ENCODE measurements at regions not wholly inside any gene's neighbourhood (a gene's known extent, or its start where the extent isn't known, plus 50 kb on each side); places are given as distances from the start of the nearest gene placed in this dataset.

DNA sequence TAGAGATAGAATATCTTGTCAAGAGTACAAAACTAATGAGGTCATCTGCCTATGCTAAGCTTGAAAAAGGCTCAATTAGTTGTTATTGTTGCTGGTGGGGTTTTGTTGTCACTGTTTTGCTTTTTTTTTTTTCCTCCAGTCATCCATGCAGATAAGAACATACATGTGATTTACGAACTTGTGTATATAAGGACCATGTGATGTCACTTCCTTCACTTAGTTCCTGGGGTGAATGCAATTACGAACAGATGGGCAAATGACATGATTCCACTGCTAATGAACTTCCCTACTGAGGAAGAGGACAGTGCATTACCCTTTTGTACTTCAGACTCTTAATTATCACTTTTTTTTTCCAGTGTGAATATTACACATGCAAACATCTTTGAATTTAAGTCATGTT lies 1175.3 kb upstream of the GJE1 start:
- H3K27ac ChIP-seq (ENCODE audit: low read depth, low read length), result no peak overlapping the region
- H3K27me3 Mint-ChIP-seq (ENCODE audit: low read depth, unreplicated experiment), result no peaks in the 10 kb centered on the region
- no peaks in the 10 kb centered on the region for H3K36me3 Mint-ChIP-seq (ENCODE audit: low read depth, unreplicated experiment)
- TF ChIP-seq, protein P1, sequence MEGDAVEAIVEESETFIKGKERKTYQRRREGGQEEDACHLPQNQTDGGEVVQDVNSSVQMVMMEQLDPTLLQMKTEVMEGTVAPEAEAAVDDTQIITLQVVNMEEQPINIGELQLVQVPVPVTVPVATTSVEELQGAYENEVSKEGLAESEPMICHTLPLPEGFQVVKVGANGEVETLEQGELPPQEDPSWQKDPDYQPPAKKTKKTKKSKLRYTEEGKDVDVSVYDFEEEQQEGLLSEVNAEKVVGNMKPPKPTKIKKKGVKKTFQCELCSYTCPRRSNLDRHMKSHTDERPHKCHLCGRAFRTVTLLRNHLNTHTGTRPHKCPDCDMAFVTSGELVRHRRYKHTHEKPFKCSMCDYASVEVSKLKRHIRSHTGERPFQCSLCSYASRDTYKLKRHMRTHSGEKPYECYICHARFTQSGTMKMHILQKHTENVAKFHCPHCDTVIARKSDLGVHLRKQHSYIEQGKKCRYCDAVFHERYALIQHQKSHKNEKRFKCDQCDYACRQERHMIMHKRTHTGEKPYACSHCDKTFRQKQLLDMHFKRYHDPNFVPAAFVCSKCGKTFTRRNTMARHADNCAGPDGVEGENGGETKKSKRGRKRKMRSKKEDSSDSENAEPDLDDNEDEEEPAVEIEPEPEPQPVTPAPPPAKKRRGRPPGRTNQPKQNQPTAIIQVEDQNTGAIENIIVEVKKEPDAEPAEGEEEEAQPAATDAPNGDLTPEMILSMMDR (IDR thresholded peaks at IDR 0.05; ENCODE audit: insufficient read depth, low read depth, low read length), result no peak
- TF ChIP-seq EZH2 (IDR thresholded peaks at IDR 0.05; ENCODE audit: insufficient read depth, low read length), result no peak
- no peaks in the 10 kb centered on the region for H3K27me3 ChIP-seq (ENCODE audit: insufficient read depth, low read length)
- no peak overlapping the region for H3K4me3 Mint-ChIP-seq (ENCODE audit: unreplicated experiment)
- no peaks in the 10 kb centered on the region for H4K20me1 ChIP-seq (ENCODE audit: insufficient read depth, low read length)
- no peaks in the 10 kb centered on the region for H3K4me1 Mint-ChIP-seq (ENCODE audit: low read depth, unreplicated experiment)
- H3K9ac ChIP-seq (ENCODE audit: low read length), result no peak overlapping the region
- H3K79me2 ChIP-seq (ENCODE audit: insufficient read depth, low read length), result no peaks in the 10 kb centered on the region
- DNase-seq (ENCODE audit: low read depth) (no peak), FAIRE-seq (peak; percentile 5)
- peak overlapping the region; percentile 4 for H2AFZ ChIP-seq (ENCODE audit: low read depth, low read length)
- H3K4me3 ChIP-seq (ENCODE audit: insufficient read depth, low read depth, low read length), result no peak overlapping the region
- H3K36me3 ChIP-seq (ENCODE audit: insufficient read depth, low read length), result no peaks in the 10 kb centered on the region
- H3K27ac Mint-ChIP-seq (ENCODE audit: unreplicated experiment), result no peak overlapping the region
- no peaks in the 10 kb centered on the region for H3K9me3 ChIP-seq (ENCODE audit: insufficient read depth, low read depth, low read length)
- H3K4me2 ChIP-seq (ENCODE audit: low read length), result no peak overlapping the region
- H3K4me1 ChIP-seq (ENCODE audit: insufficient read depth, low read length), result no peaks in the 10 kb centered on the region
- H3K9me3 Mint-ChIP-seq (ENCODE audit: unreplicated experiment), result no peaks in the 10 kb centered on the region

DNA sequence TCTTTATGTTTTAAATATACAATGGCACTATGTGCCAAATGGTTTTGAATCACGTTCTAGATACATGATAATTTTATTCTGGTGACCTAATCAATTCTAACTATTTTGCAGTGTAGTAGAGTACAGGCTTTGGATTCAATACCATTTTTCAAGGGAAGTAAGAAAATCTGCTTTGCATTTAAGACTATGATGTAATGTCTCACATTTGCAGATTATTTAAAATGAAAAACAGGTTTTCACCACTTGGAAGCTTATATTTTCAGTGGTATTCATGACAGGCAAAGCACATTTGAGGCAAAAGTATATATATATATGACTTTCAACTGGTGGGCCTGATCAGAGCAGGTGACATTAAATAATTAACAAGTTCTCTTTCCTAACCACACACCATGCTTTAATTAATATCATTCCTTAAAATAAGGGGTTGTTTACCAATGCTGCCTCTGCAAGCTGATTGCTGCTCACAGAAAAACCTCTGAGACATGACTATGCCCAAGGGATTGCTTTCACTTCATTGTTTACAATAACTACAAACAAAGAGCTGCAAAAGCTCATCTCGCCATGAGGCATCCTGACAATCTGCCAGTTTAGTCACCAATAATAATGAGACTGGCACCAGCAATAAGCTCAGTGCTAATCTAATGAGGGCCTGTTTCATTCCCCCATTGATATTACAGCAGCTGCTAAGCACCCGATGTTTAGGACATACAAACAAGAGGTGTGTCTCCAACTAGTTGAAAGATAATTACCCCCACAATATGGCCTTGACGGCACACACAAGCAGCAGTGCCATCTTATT lies 1176.0 kb upstream of the GJE1 start:
- Histone ChIP-seq H3K27me3 (ENCODE audit: insufficient read depth, low read length) (no peaks in the 10 kb centered on the region), H3K9me3 (ENCODE audit: insufficient read depth, low read depth, low read length) (no peaks in the 10 kb centered on the region), H4K20me1 (ENCODE audit: insufficient read depth, low read length) (no peaks in the 10 kb centered on the region), H3K4me1 (ENCODE audit: insufficient read depth, low read length) (no peaks in the 10 kb centered on the region), H3K36me3 (ENCODE audit: insufficient read depth, low read length) (no peaks in the 10 kb centered on the region), H3K79me2 (ENCODE audit: insufficient read depth, low read length) (no peaks in the 10 kb centered on the region), H3K4me2 (ENCODE audit: low read length) (no peak overlapping the region), H3K9ac (ENCODE audit: low read length) (no peak overlapping the region), H2AFZ (ENCODE audit: low read depth, low read length) (peak overlapping the region; percentile 4), H3K4me3 (ENCODE audit: insufficient read depth, low read depth, low read length) (no peak overlapping the region), H3K27ac (ENCODE audit: low read depth, low read length) (no peak overlapping the region)
- DNase-seq (ENCODE audit: low read depth) (no peak), FAIRE-seq (no peak)
- H3K9me3 Mint-ChIP-seq (ENCODE audit: unreplicated experiment), result no peaks in the 10 kb centered on the region
- H3K36me3 Mint-ChIP-seq (ENCODE audit: low read depth, unreplicated experiment), result no peaks in the 10 kb centered on the region
- no peak for TF ChIP-seq EZH2 (IDR thresholded peaks at IDR 0.05; ENCODE audit: insufficient read depth, low read length)
- TF ChIP-seq, protein P1 (IDR thresholded peaks at IDR 0.05; ENCODE audit: insufficient read depth, low read depth, low read length), result no peak
- no peaks in the 10 kb centered on the region for H3K27me3 Mint-ChIP-seq (ENCODE audit: low read depth, unreplicated experiment)
- H3K4me3 Mint-ChIP-seq (ENCODE audit: unreplicated experiment), result no peak overlapping the region
- H3K4me1 Mint-ChIP-seq (ENCODE audit: low read depth, unreplicated experiment), result no peaks in the 10 kb centered on the region
- H3K27ac Mint-ChIP-seq (ENCODE audit: unreplicated experiment), result no peak overlapping the region

DNA sequence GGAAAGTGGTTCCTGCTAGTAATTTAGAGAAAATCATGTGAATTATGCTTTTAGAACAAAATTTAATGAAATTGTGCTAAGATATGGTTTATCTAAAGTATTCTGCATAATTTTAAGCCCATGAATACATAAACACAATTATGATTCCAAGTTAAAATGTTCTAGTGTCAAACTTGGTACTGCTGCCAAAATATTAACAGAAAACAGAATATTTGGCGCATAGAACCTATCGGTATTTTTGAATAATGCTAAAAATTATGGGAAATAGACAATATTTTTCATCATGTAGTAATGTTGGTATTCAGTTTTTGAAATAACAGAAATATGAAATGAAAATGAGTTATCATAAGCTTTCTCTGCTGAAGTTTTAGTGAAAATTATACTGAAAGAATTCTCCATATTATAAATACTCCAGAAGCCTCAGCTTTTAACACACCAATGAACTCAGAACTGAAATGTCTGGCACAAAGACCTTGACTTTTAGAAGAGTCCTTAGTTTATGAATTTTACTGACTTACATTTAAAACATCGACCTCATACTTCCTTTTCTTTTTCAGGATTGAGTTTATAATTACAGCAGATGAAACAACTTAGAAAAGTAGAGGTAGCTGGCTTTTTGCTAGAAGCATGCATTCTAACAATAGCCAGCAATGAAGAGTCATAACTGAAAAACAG lies 1192.3 kb upstream of the GJE1 start:
- Histone ChIP-seq H3K4me1 (ENCODE audit: insufficient read depth, low read length) (no peaks in the 10 kb centered on the region), H3K9me3 (ENCODE audit: insufficient read depth, low read depth, low read length) (peaks cover 9% of the 10 kb centered on the region), H4K20me1 (ENCODE audit: insufficient read depth, low read length) (no peaks in the 10 kb centered on the region), H3K9ac (ENCODE audit: low read length) (no peak overlapping the region), H3K4me3 (ENCODE audit: insufficient read depth, low read depth, low read length) (no peak overlapping the region), H3K4me2 (ENCODE audit: low read length) (no peak overlapping the region), H2AFZ (ENCODE audit: low read depth, low read length) (no peak overlapping the region), H3K27ac (ENCODE audit: low read depth, low read length) (no peak overlapping the region), H3K79me2 (ENCODE audit: insufficient read depth, low read length) (no peaks in the 10 kb centered on the region), H3K27me3 (ENCODE audit: insufficient read depth, low read length) (no peaks in the 10 kb centered on the region), H3K36me3 (ENCODE audit: insufficient read depth, low read length) (no peaks in the 10 kb centered on the region)
- H3K4me3 Mint-ChIP-seq (ENCODE audit: unreplicated experiment), result no peak overlapping the region
- FAIRE-seq, result peak; percentile 37
- H3K4me1 Mint-ChIP-seq (ENCODE audit: low read depth, unreplicated experiment), result no peaks in the 10 kb centered on the region
- DNase-seq (ENCODE audit: low read depth), result no peak
- H3K36me3 Mint-ChIP-seq (ENCODE audit: low read depth, unreplicated experiment), result no peaks in the 10 kb centered on the region
- H3K27ac Mint-ChIP-seq (ENCODE audit: unreplicated experiment), result no peak overlapping the region
- H3K27me3 Mint-ChIP-seq (ENCODE audit: low read depth, unreplicated experiment), result no peaks in the 10 kb centered on the region
- H3K9me3 Mint-ChIP-seq (ENCODE audit: unreplicated experiment), result peaks cover 7% of the 10 kb centered on the region
- TF ChIP-seq, protein P1 (IDR thresholded peaks at IDR 0.05; ENCODE audit: insufficient read depth, low read depth, low read length), result no peak
- TF ChIP-seq EZH2 (IDR thresholded peaks at IDR 0.05; ENCODE audit: insufficient read depth, low read length), result no peak
